H1 (cell line): ENCODE measurements at regions not wholly inside any gene's neighbourhood (a gene's known extent, or its start where the extent isn't known, plus 50 kb on each side); places are given as distances from the start of the nearest gene placed in this dataset.
A peak's percentile ranks its signal among the peaks of the same experiment; 100 is the strongest.
"Not testable (repeated sequence)": the region's sequence is repeated elsewhere in the genome, so short reads cannot be mapped to it uniquely, and the experiment has no call there.

Source experiments
- CTCF ChIA-PET: fragments of 300-600 bp; sonication (Branson Sonifier 250); formaldehyde crosslinking; loops from one replicate; lab custom pipeline; 2021; ENCODE audit not compliant: partially characterized antibody; lab: Charles Lee
- POLR2A ChIA-PET: fragments of 300-600 bp; sonication (Branson Sonifier 250); formaldehyde crosslinking; loops from one replicate; lab custom pipeline; 2021; ENCODE audit warnings: inconsistent platforms; ENCODE audit not compliant: partially characterized antibody; lab: Charles Lee
- DNase-seq, 2 experiments: peaks; one replicate each; pipeline versions ENCODE4 v3.0.0 to v3.0.0-alpha.2; 2010 to 2022; ENCODE audit warnings: low spot score in 2 of 2, low read depth in 1 of 2, mixed read lengths in 1 of 2
- FAIRE-seq: peaks from 2 replicates; lab custom pipeline; 2011; peaks lifted over from hg19 to GRCh38; lab: Jason Lieb, UNC
- H2AFZ ChIP-seq: 2 replicates; pipeline ENCODE4 v1.8.1; 2012; ENCODE audit warnings: low read length, inconsistent platforms
- H2AK5ac ChIP-seq: 2 replicates; pipeline ENCODE4 v1.6.1; 2013; ENCODE audit warnings: low read depth, low read length
- H2BK120ac ChIP-seq: replicated peaks from 2 replicates; pipeline ENCODE3; 2013; ENCODE audit warnings: low read depth, low read length, inconsistent platforms
- H2BK12ac ChIP-seq: 2 replicates; pipeline ENCODE4 v1.6.1; 2013; ENCODE audit warnings: low read depth, low read length
- H2BK15ac ChIP-seq: 2 replicates; pipeline ENCODE4 v1.6.1; 2013; ENCODE audit warnings: low read length
- H2BK20ac ChIP-seq: 2 replicates; pipeline ENCODE4 v1.6.1; 2013; ENCODE audit warnings: low read length
- H2BK5ac ChIP-seq: 2 replicates; pipeline ENCODE4 v1.6.1; 2013; ENCODE audit warnings: low read depth, low read length
- H3K14ac ChIP-seq: 2 replicates; pipeline ENCODE4 v1.6.1; 2013; ENCODE audit warnings: inconsistent platforms; ENCODE audit not compliant: insufficient read length
- H3K18ac ChIP-seq: 2 replicates; pipeline ENCODE4 v1.6.1; 2013; ENCODE audit warnings: low read length; ENCODE audit errors: extremely low read depth
- H3K23ac ChIP-seq: 2 replicates; pipeline ENCODE4 v1.6.1; 2013; ENCODE audit warnings: inconsistent platforms; ENCODE audit not compliant: insufficient read length
- H3K23me2 ChIP-seq: 2 replicates; pipeline ENCODE4 v1.6.1; 2013; ENCODE audit warnings: low read depth, low read length
- H3K27ac ChIP-seq: 2 replicates; pipeline ENCODE4 v1.6.1; 2011; ENCODE audit warnings: low read depth, low read length, inconsistent platforms
- H3K27me3 ChIP-seq, 4 experiments: replicated peaks in 1 of 4; 1 replicate in 1 of 4; 2 replicates in 3 of 4; pipeline versions ENCODE4 v1.6.1 to v1.8.1; 2011 to 2013; ENCODE audit warnings: low read length in 3 of 4, mild to moderate bottlenecking in 3 of 4, inconsistent platforms in 2 of 4, mixed read lengths in 2 of 4, moderate library complexity in 1 of 4; ENCODE audit not compliant: control insufficient read depth in 3 of 4, insufficient read depth in 3 of 4; ENCODE audit errors: extremely low read depth in 1 of 4
- H3K36me3 ChIP-seq, 4 experiments: 2 replicates each; pipeline versions ENCODE4 v1.6.1 to v1.8.1; 2011 to 2013; ENCODE audit warnings: mild to moderate bottlenecking in 4 of 4, low read length in 3 of 4, moderate library complexity in 2 of 4, control low read depth in 1 of 4, inconsistent platforms in 1 of 4; ENCODE audit not compliant: insufficient read depth in 4 of 4, control insufficient read depth in 2 of 4
- H3K4ac ChIP-seq: replicated peaks from 2 replicates; pipeline ENCODE3; 2013; ENCODE audit warnings: low read length, low read depth, mixed read lengths, inconsistent platforms; ENCODE audit not compliant: insufficient read length
- H3K4me1 ChIP-seq, 4 experiments: replicated peaks in 1 of 4; 1 replicate in 1 of 4; 2 replicates in 3 of 4; pipeline versions ENCODE4 v1.6.1 to v1.8.1; 2011 to 2013; ENCODE audit warnings: low read length in 3 of 4, inconsistent platforms in 2 of 4, mixed read lengths in 1 of 4; ENCODE audit not compliant: insufficient read depth in 4 of 4, control insufficient read depth in 3 of 4
- H3K4me2 ChIP-seq, 2 experiments: 2 replicates each; pipeline versions ENCODE4 v1.6.1 to v1.8.1; 2011 to 2013; ENCODE audit warnings: low read depth in 2 of 2, low read length in 2 of 2, control low read depth in 1 of 2, inconsistent platforms in 1 of 2, mild to moderate bottlenecking in 1 of 2; ENCODE audit not compliant: insufficient read depth in 1 of 2
- H3K4me3 ChIP-seq, 4 experiments: fragments of 200-600, 300-600 bp in 1 of 4; sonication (generic), shearing (Covaris generic), sonication (Bioruptor Twin) in 1 of 4; 2 replicates each; pipeline versions ENCODE4 v1.5.1 to v1.8.1; 2011 to 2016; ENCODE audit warnings: low read length in 4 of 4, low read depth in 3 of 4, control low read depth in 2 of 4, inconsistent platforms in 2 of 4, mild to moderate bottlenecking in 2 of 4, mixed read lengths in 1 of 4, moderate library complexity in 1 of 4; ENCODE audit not compliant: insufficient read depth in 2 of 4; ENCODE audit errors: extremely low read depth in 1 of 4
- H3K56ac ChIP-seq: replicated peaks from 2 replicates; pipeline ENCODE3; 2013; ENCODE audit warnings: low read depth, mild to moderate bottlenecking, mixed read lengths, low read length, inconsistent platforms; ENCODE audit not compliant: insufficient read length
- H3K79me1 ChIP-seq: 2 replicates; pipeline ENCODE4 v1.6.1; 2013; ENCODE audit warnings: low read depth, low read length, control low read depth
- H3K79me2 ChIP-seq, 2 experiments: 2 replicates each; pipeline versions ENCODE4 v1.6.1 to v1.8.1; 2012 to 2013; ENCODE audit warnings: low read length in 2 of 2, mild to moderate bottlenecking in 2 of 2, inconsistent platforms in 1 of 2; ENCODE audit not compliant: insufficient read depth in 2 of 2, control insufficient read depth in 1 of 2
- H3K9ac ChIP-seq, 4 experiments: replicated peaks in 1 of 4; 1 replicate in 1 of 4; 2 replicates in 3 of 4; pipeline versions ENCODE4 v1.6.1 to v1.8.1; 2011 to 2013; ENCODE audit warnings: low read depth in 3 of 4, low read length in 3 of 4, control low read depth in 2 of 4, mild to moderate bottlenecking in 2 of 4, moderate library complexity in 2 of 4, inconsistent platforms in 1 of 4; ENCODE audit errors: extremely low read depth in 1 of 4
- H3K9me3 ChIP-seq, 2 experiments: 2 replicates each; pipeline versions ENCODE4 v1.6.1 to v1.8.1; 2012 to 2013; ENCODE audit warnings: mild to moderate bottlenecking in 2 of 2, moderate library complexity in 2 of 2, control low read depth in 1 of 2, inconsistent platforms in 1 of 2, low read depth in 1 of 2, low read length in 1 of 2, mixed read lengths in 1 of 2; ENCODE audit not compliant: insufficient read depth in 2 of 2
- H4K20me1 ChIP-seq, 2 experiments: replicated peaks in 1 of 2; 2 replicates each; pipeline versions ENCODE3 to v1.8.1; 2011 to 2013; ENCODE audit warnings: inconsistent platforms in 2 of 2, low read length in 2 of 2, mild to moderate bottlenecking in 1 of 2; ENCODE audit not compliant: insufficient read depth in 2 of 2, control insufficient read depth in 1 of 2
- H4K5ac ChIP-seq: 2 replicates; pipeline ENCODE4 v1.6.1; 2013; ENCODE audit warnings: low read length, low read depth, mixed read lengths, inconsistent platforms; ENCODE audit not compliant: insufficient read length
- H4K8ac ChIP-seq: 2 replicates; pipeline ENCODE4 v1.8.0; 2013; ENCODE audit warnings: mild to moderate bottlenecking, moderate library complexity, low read length, inconsistent platforms; ENCODE audit not compliant: insufficient read depth; ENCODE audit errors: extremely low read depth
- H4K91ac ChIP-seq: replicated peaks from 2 replicates; pipeline ENCODE3; 2013; ENCODE audit warnings: low read length, mixed read lengths, inconsistent platforms; ENCODE audit not compliant: insufficient read length
- WGBS, 2 experiments: shearing (Covaris generic) in 1 of 2; methylation state at CpG; one replicate each; pipeline versions ENCODE4 v1.1.6 to v1.1.7; 2013 to 2015; ENCODE audit warnings: low lambda C conversion rate in 2 of 2, mixed read lengths in 2 of 2, inconsistent platforms in 1 of 2, low coverage in 1 of 2, missing lambda C conversion rate in 1 of 2; ENCODE audit not compliant: insufficient replicate concordance in 2 of 2, insufficient coverage in 1 of 2, insufficient read length in 1 of 2; ENCODE audit errors: extremely low coverage in 1 of 2, missing lambda C conversion rate in 1 of 2; 5-methylcytosine and 5-hydroxymethylcytosine counted together

- H3K4me1 ChIP-seq, H4K8ac ChIP-seq, H4K5ac ChIP-seq, H3K36me3 ChIP-seq, H3K4ac ChIP-seq, POLR2A ChIA-PET, H2AFZ ChIP-seq, H3K27ac ChIP-seq, H2BK120ac ChIP-seq, H3K23me2 ChIP-seq, FAIRE-seq, H2AK5ac ChIP-seq, H3K4me3 ChIP-seq, H3K9ac ChIP-seq, H3K4me2 ChIP-seq, H4K20me1 ChIP-seq, H2BK12ac ChIP-seq, H2BK5ac ChIP-seq, H3K18ac ChIP-seq, H2BK20ac ChIP-seq, H3K56ac ChIP-seq, H3K27me3 ChIP-seq, DNase-seq, H2BK15ac ChIP-seq, H4K91ac ChIP-seq, H3K79me1 ChIP-seq, H3K79me2 ChIP-seq, H3K23ac ChIP-seq, H3K14ac ChIP-seq, CTCF ChIA-PET: not testable (repeated sequence)
- WGBS, 2 experiments, result 95% methylated on average over 6 of the region's 21 CpGs; no CpG with 5 or more reads in 1 of the 2 experiments
- peaks cover 0 to 19% of the 10 kb centered on the region in 2 experiments; a peak in 1 of 4 replicates for H3K9me3 ChIP-seq
These were observed 2422.1 kb upstream of the PCDH20 start for GRCh38 chr13:63837701-63838100.

DNA sequence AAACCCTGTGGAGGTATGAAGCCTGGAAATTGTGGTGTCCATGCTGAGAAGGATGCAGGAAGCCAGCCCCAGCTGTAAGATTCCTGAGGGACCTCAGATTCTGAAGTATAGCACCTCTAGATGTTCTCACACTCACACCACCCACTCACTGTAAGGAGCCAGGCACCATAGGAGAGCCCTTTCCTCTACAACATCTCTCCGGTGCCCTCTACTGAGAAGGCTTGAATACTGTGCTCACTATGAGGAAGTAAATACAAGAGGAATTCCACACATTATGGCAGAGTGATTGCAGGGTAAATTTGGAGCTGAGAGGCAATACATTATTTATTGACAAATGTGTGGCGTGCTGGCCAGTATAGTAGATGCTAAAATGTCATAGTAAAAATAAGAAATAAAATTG, 2414.0 kb upstream of the PCDH20 start:
- H3K56ac ChIP-seq, H4K8ac ChIP-seq, H2BK5ac ChIP-seq, POLR2A ChIA-PET, H3K18ac ChIP-seq, H4K20me1 ChIP-seq, H3K9ac ChIP-seq, H2AFZ ChIP-seq, CTCF ChIA-PET, H4K91ac ChIP-seq, H3K27ac ChIP-seq, H2AK5ac ChIP-seq, H2BK20ac ChIP-seq, H4K5ac ChIP-seq, H3K79me2 ChIP-seq, H2BK12ac ChIP-seq, H3K4ac ChIP-seq, H2BK15ac ChIP-seq, H3K23me2 ChIP-seq, H3K27me3 ChIP-seq, H3K23ac ChIP-seq, FAIRE-seq, H2BK120ac ChIP-seq, H3K79me1 ChIP-seq, H3K4me1 ChIP-seq, H3K9me3 ChIP-seq, H3K4me3 ChIP-seq, H3K36me3 ChIP-seq, H3K4me2 ChIP-seq, H3K14ac ChIP-seq: not testable (repeated sequence)
- DNase-seq, result peak in 1 of 2 experiments; percentile 35
- WGBS, 2 experiments, result no CpG with 5 or more reads among the region's 2 CpGs
